NCI-H226 (cell line): ENCODE measurements at regions not wholly inside any gene's neighbourhood (a gene's known extent, or its start where the extent isn't known, plus 50 kb on each side); places are given as distances from the start of the nearest gene placed in this dataset.
A peak's percentile ranks its signal among the peaks of the same experiment; 100 is the strongest.
"Not testable (repeated sequence)": the region's sequence is repeated elsewhere in the genome, so short reads cannot be mapped to it uniquely, and the experiment has no call there.

Experiments used
- DNase-seq: peaks from one replicate; pipeline ENCODE4 v3.0.0-alpha.2; 2015

- no peak for DNase-seq
Measured at GRCh38 chr5:124973661-124974060, 227.2 kb upstream of the ZNF608 start.

GRCh38 chr5:124976086-124976485 lies 229.6 kb upstream of the ZNF608 start:
- DNase-seq = no peak

GRCh38 chr5:124979251-124979650 lies 232.8 kb upstream of the ZNF608 start:
- DNase-seq = no peak

DNA sequence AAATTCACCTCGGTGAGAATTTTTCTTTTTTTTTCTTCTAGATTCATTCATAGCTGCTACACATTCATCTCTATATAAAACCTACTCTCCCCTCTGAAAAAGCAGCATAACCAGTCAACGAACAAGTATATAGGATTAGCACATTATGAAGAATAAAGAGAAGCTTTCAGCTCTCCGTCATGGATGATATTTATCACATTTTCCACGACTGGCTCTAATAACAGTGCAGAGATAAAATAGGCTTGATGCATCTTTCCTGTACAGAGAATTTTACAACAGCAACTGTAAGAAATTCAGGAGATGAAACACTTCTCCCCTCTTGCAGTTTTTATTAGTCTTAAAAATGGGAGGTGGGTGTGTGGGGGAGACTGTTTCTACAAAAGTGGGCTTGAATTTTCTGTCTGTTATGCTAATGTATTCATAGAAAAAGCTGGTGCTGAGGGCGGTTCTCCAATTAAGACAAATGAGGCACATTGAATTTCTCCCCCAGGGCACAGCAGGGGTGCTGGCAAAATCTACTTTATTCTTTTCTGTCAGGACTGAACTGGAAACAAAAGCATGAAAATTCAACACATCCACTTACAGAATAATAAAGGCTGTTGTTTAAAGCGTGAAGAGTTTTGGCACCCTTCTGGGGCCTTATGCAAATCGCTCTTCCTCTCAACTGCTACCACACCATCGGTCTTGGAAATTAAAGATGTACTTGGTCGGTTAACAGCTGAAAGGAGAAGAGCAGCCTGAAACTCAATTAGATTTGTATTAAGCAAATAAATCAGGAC lies 233.9 kb upstream of the ZNF608 start:
- DNase-seq = no peak

DNA sequence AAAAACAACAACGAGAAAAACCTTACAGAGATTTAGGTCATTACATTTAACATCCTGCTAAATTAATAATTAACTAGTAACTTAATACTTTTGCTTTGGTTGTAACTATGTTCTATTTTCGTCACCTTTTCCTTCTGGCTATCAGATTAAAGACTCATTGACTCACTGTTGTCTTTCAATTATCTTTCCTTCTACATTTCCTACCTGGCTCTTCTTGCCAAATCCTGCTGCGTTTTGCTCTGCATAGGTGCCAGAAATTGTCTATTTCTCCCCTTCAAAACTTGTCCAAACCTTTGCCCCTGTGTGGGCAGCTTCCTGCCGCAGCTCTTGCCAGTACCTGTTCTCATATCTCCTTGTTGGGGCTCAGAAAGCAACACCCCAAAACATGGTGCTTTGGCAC lies 235.5 kb upstream of the ZNF608 start:
- no peak for DNase-seq

DNA sequence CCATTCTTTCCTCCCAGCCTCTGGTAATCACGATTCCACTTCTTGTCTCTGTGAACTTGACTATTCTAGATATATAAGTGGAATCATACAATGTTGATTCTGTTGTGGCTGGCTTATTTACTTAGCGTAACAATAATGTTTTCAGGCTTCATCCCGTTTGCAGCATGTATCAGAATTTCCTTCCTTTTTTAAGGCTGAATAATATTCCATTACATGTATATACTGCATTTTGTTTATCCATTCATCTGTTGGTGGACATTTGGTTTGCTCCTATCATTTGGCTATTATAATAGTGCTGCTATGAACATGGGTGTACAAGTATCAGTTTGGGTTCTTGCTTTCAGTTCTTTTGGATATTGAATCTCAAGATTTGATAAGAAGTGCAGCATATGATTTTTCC lies 239.7 kb upstream of the ZNF608 start:
- no peak for DNase-seq

DNA sequence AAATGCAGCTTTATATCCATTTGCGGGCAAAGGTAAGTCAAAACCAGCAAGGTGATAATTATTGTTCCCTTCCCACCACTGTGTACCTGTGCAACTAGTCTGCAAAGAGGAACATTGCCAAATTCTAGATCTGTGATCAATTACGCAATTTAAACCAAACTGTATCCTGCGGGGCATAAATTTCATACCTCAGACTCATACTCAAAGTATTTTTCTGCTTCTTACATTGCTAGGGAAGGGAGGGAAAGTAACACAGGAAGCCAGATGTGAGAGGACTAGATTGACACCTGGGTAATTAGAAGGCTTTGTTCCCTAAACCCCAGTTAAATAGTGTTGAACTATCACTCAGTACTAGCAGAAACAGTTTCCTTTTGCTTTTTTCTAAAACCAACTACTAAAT lies 240.2 kb upstream of the ZNF608 start:
- DNase-seq = peak; percentile 33

- DNase-seq = not testable (repeated sequence)
Measured at GRCh38 chr5:124987786-124988185, 241.3 kb upstream of the ZNF608 start.

DNA sequence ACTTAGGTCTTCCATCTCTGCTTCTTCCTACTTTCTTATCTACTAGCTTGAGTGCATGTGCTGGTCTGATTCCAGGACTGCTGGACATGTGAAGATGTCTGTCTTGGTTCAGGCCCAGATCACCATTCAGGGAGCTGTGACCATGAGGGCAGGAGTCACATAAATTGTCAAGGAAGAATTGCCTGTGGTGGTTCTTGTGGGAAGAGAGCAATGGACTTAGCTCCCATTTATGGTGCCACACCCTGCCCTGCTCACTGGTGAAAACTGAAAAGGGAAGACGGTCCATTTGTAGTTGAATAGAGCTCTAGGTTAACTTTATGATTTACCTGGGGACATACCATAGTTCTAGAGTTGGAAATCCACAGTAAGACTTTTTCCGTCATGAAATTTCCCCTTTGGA lies 244.3 kb upstream of the ZNF608 start:
- DNase-seq = no peak

DNA sequence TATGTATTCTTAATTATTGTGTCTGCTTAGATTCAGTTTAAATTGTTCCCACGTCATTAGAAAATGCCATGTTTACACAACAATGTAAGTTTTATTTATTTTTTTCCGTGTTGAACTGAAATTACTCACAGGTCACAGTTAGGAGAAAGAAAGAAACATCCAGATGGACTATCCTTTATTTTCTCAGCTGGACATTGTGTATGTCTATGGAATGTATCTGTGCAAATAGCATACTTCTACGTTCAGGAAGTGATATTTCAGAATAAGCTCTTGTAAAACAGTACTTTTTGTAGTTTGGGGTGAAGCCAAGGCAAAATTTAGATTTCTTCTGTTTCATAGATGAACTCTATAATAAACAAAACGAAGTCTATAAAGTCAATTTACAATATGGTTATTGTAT lies 249.0 kb upstream of the ZNF608 start:
- DNase-seq = no peak

GRCh38 chr5:124996023-124996763 lies 249.8 kb upstream of the ZNF608 start:
- no peak for DNase-seq

DNA sequence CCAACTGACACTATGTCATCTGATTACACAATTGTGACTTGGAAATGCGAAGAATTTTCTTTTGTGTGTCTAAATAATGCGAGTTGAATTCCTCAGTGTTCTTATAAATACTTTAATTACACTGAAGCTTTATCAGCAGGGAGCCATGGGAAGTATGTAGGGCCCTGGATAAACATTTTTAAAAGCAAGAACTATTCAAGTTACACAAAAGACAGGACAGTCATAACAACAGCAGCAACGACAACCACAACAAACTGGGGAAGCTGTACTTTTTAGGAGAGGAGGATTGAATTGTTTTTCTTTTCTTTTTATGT lies 250.3 kb upstream of the ZNF608 start:
- DNase-seq = no peak

GRCh38 chr5:124997186-124997893 lies 250.9 kb upstream of the ZNF608 start:
- no peak for DNase-seq

GRCh38 chr5:124998520-124998919 lies 252.1 kb upstream of the ZNF608 start:
- no peak for DNase-seq

DNA sequence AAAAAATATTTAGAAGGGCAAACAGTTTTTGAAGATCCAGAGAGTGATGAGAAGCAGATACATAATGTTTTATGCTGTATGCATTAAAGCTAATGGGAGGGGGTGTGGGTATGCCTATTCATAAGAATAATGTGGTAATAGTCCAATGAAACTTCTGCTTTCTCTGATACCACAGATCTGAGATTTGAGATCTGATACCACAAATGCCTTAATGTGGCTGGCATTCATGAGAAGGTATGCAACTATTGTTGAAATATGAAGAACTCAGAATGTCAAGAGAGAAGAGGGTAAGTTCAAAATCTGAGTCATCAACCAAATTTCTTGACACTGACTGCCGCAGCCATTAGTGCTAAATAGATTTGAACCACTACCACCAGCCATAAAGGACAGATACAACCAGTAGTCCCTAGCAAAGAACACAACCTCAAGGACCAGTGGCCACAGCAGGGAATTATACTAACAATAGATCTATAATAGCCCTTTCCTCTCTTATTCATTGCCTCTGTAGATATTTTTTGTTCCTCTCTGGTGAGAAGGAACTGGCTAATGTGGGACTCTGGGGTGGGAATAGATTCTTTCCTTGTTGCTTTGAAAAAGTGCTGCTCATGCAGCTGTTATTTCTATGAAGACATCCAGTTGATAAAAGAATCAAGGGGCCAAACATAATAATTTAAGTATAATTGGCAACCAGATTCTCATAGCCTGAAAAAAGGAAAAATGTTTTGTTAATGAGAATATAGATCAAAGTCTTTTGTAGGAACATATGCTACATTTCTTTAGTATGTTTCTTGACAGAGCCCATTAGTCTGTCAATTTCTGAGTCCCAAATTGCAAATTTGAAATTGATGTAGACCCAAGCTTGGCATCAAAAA lies 256.5 kb upstream of the ZNF608 start:
- peak; percentile 21 for DNase-seq

DNA sequence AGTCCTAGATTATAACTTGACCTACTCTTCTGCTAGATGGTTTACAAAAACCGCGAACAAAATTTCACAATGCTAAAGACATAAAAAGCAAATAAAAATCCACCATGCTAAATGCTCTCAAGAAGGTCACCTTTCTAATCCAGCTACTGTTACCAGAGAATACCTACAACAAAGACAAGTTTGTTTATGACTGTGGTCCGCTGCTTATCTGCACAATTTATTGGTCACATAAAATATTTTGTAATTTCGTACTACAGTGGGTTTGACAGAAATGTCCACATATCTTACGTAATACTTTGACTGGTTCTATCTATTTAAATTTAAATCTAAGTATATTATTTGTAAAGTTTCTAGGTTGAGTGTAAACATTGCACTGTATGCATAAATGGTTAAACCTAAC lies 257.6 kb upstream of the ZNF608 start:
- DNase-seq = no peak

- no peak for DNase-seq
Measured at GRCh38 chr5:125005266-125005665, 258.8 kb upstream of the ZNF608 start.

GRCh38 chr5:125006011-125006685 lies 259.7 kb upstream of the ZNF608 start:
- no peak for DNase-seq

DNA sequence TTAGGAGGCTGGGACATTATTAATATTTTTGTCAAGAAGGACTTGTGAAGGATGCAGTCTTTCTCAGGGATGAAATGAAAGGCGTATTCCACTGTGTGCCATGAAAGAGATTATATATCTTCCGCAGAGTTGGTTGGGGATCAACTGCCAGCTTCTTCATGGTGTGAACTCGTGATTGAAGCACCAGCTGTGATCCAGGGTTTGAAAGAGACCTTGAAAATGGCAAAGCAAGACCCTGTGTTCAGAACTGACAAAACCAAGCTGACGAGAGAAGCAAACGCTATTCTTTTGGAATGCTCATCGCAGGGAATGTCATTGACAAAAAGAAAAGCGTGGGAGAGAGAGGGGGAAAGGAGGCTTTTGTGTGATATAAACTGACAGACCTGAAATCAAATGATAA lies 263.9 kb upstream of the ZNF608 start:
- no peak for DNase-seq

GRCh38 chr5:125011014-125011413 lies 264.6 kb upstream of the ZNF608 start:
- DNase-seq = no peak

- no peak for DNase-seq
Measured at GRCh38 chr5:125011419-125011818, 265.0 kb upstream of the ZNF608 start.

DNA sequence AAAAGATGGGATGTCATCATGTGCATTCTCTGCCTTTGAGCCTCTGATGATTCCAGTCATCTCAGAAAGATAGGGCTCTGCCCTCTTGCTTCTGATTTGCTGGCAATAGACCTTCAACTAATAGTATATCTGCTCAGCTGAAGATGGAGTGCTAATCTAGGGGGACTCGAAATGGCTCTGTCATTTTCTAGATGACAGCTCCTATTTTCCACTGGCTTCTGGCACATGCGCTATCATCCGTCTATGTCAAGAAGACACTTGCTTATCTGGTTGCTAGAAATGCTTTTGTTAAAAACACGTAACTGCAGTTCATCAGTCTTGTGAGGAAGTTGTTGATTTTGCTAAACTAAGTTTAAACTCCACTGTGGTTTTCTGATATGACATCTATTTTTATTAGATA lies 265.5 kb upstream of the ZNF608 start:
- DNase-seq = no peak
